Osteocyte (in vitro differentiated cells): ENCODE measurements at regions not wholly inside any gene's neighbourhood (a gene's known extent, or its start where the extent isn't known, plus 50 kb on each side); places are given as distances from the start of the nearest gene placed in this dataset.

Experiments used
- DNase-seq: peaks from one replicate; pipeline ENCODE4 v3.0.0; 2021; ENCODE audit warnings: mixed read lengths; ENCODE audit not compliant: unreplicated experiment; ENCODE audit errors: extremely low spot score
- H3K27ac Mint-ChIP-seq: one replicate; pipeline ENCODE4 v1.8.0; 2021; ENCODE audit warnings: mild to moderate bottlenecking, mixed read lengths; ENCODE audit not compliant: unreplicated experiment
- H3K27me3 Mint-ChIP-seq: one replicate; pipeline ENCODE4 v1.8.0; 2021; ENCODE audit warnings: mixed read lengths; ENCODE audit not compliant: unreplicated experiment
- H3K36me3 Mint-ChIP-seq: one replicate; pipeline ENCODE4 v1.8.0; 2021; ENCODE audit warnings: mixed read lengths; ENCODE audit not compliant: unreplicated experiment
- H3K4me1 Mint-ChIP-seq: one replicate; pipeline ENCODE4 v1.8.0; 2021; ENCODE audit warnings: mixed read lengths; ENCODE audit not compliant: unreplicated experiment
- H3K4me3 Mint-ChIP-seq: one replicate; pipeline ENCODE4 v1.8.0; 2021; ENCODE audit warnings: mild to moderate bottlenecking, moderate library complexity, mixed read lengths; ENCODE audit not compliant: unreplicated experiment
- H3K9me3 Mint-ChIP-seq: one replicate; pipeline ENCODE4 v1.8.0; 2021; ENCODE audit warnings: mixed read lengths; ENCODE audit not compliant: unreplicated experiment
- CTCF ChIP-seq: fragments of 200-600 bp; sonication (generic); IDR thresholded peaks from 2 replicates; pipeline ENCODE4 v1.5.0; 2021; ENCODE audit warnings: antibody characterized with exemption, mild to moderate bottlenecking, moderate library complexity

- no peak for TF ChIP-seq CTCF
- DNase-seq, result no peak
- no peaks in the 10 kb centered on the region for H3K4me1 Mint-ChIP-seq
- H3K27me3 Mint-ChIP-seq, result no peaks in the 10 kb centered on the region
- H3K9me3 Mint-ChIP-seq, result no peaks in the 10 kb centered on the region
- H3K4me3 Mint-ChIP-seq, result no peak overlapping the region
- no peak overlapping the region for H3K27ac Mint-ChIP-seq
- no peaks in the 10 kb centered on the region for H3K36me3 Mint-ChIP-seq
Measured at GRCh38 chr1:188669728-188670382, 1807.8 kb downstream of the BRINP3 start.

GRCh38 chr1:188670837-188671236 is 1806.8 kb downstream of the BRINP3 start:
- no peak for TF ChIP-seq CTCF
- no peak overlapping the region for H3K4me3 Mint-ChIP-seq
- H3K27ac Mint-ChIP-seq, result no peak overlapping the region
- H3K4me1 Mint-ChIP-seq, result no peaks in the 10 kb centered on the region
- H3K27me3 Mint-ChIP-seq, result no peaks in the 10 kb centered on the region
- no peaks in the 10 kb centered on the region for H3K9me3 Mint-ChIP-seq
- no peaks in the 10 kb centered on the region for H3K36me3 Mint-ChIP-seq
- DNase-seq, result no peak

GRCh38 chr1:188672153-188672552 is 1805.5 kb downstream of the BRINP3 start:
- H3K36me3 Mint-ChIP-seq, result no peaks in the 10 kb centered on the region
- no peaks in the 10 kb centered on the region for H3K4me1 Mint-ChIP-seq
- H3K9me3 Mint-ChIP-seq, result no peaks in the 10 kb centered on the region
- no peak for DNase-seq
- TF ChIP-seq CTCF, result no peak
- H3K4me3 Mint-ChIP-seq, result no peak overlapping the region
- H3K27me3 Mint-ChIP-seq, result no peaks in the 10 kb centered on the region
- no peak overlapping the region for H3K27ac Mint-ChIP-seq

GRCh38 chr1:188689542-188689941 is 1788.1 kb downstream of the BRINP3 start:
- Mint-ChIP-seq H3K4me1 (peaks cover 8% of the 10 kb centered on the region), H3K27ac (no peak overlapping the region), H3K36me3 (no peaks in the 10 kb centered on the region), H3K4me3 (no peak overlapping the region), H3K9me3 (peaks cover 2% of the 10 kb centered on the region), H3K27me3 (no peaks in the 10 kb centered on the region)
- DNase-seq, result no peak
- no peak for TF ChIP-seq CTCF

GRCh38 chr1:188700116-188700515 is 1777.5 kb downstream of the BRINP3 start:
- Mint-ChIP-seq H3K36me3 (no peaks in the 10 kb centered on the region), H3K27ac (no peak overlapping the region), H3K27me3 (no peaks in the 10 kb centered on the region), H3K4me1 (no peaks in the 10 kb centered on the region), H3K9me3 (peaks cover 5% of the 10 kb centered on the region), H3K4me3 (no peak overlapping the region)
- no peak for TF ChIP-seq CTCF
- no peak for DNase-seq
